ENCODE measurements at regions not wholly inside any gene's neighbourhood (a gene's known extent, or its start where the extent isn't known, plus 50 kb on each side); places are given as distances from the start of the nearest gene placed in this dataset.
A peak's percentile ranks its signal among the peaks of the same experiment; 100 is the strongest.
"Not testable (repeated sequence)": the region's sequence is repeated elsewhere in the genome, so short reads cannot be mapped to it uniquely, and the experiment has no call there.

DNA sequence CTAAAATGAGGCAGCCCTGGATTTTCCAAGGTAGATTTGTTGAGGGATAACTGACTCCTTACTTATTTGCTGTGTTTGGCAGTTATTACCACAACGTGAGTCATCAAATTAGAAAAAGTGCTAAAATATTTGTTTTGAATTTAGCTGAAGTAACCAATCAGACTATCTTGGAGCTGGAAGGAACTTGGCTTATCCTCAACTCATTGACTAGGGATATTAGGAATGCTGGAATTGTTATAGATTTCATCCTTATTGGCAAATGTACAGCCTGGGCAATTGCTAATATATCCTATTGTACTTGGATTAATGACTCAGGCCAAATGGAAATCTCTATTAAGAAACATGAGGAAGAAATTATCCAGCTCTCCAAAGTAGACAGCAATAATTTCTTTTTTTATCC is 1189.0 kb upstream of the LRRN3 start:
- Histone ChIP-seq H3K9ac (no peak overlapping the region), H3K4me2 (no peak overlapping the region), H4K20me1 (no peaks in the 10 kb centered on the region), H3K4me3 (no peak overlapping the region), H3K27me3 (no peaks in the 10 kb centered on the region), H3K36me3 (no peaks in the 10 kb centered on the region), H3K4me1 (no peaks in the 10 kb centered on the region), H3K27ac (no peak overlapping the region), H3K9me3 (replicated peaks in 1 of 11) (no peaks in the 10 kb centered on the region)
- no peak for TF ChIP-seq Cebpa-rat (IDR thresholded peaks at IDR 0.05)

DNA sequence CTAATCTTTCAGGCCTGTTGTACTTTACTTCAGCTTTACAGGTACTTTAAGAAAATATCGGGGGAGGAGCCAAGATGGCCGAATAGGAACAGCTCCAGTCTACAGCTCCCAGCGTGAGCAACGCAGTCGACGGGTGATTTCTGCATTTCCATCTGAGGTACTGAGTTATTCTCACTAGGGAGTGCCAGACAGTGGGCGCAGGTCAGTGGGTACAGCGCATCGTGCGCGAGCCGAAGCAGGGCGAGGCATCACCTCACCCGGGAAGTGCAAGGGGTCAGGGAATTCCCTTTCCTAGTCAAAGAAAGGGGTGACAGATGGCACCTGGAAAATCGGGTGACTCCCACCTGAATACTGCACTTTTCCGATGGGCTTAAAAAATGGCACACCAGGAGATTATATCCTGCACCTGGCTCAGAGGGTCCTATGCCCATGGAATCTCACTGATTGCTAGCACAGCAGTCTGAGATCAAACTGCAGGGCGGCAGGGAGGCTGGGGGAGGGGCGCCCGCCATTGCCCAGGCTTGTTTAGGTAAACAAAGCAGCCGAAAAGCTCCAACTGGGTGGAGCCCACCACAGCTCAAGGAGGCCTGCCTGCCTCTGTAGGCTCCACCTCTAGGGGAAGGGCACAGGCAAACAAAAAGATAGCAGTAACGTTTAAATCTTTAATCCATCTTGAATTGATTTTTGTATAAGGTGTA is 1185.4 kb upstream of the LRRN3 start:
- H4K20me1 ChIP-seq; H3K4me2 ChIP-seq; H3K4me3 ChIP-seq; H3K27me3 ChIP-seq; H3K9me3 ChIP-seq (replicated peaks in 1 of 11); H3K9ac ChIP-seq; H3K4me1 ChIP-seq; H3K36me3 ChIP-seq; H3K27ac ChIP-seq: not testable (repeated sequence)

DNA sequence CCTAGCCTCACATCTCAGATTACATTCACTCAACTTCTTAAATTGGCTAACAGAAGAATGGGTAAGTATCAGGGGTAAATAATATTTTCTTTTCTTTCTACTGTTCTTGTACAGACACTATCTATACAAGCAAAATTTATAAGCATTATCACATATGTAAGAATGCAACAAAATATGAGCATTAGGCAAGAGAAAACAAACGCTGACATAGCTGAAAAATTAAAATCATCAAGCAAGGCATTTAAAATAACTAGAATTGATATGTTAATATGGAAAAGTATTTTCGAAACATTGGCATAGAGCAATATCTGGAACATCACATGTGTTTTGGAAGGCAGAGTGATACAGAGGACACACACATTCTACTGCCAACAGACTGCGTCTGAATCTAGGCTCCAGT is 1175.3 kb upstream of the LRRN3 start:
- H3K9ac ChIP-seq, result no peak overlapping the region
- no peak for TF ChIP-seq Cebpa-rat (IDR thresholded peaks at IDR 0.05)
- H4K20me1 ChIP-seq, result no peaks in the 10 kb centered on the region
- no peaks in the 10 kb centered on the region for H3K36me3 ChIP-seq
- no peaks in the 10 kb centered on the region for H3K4me1 ChIP-seq
- H3K27me3 ChIP-seq, result no peaks in the 10 kb centered on the region
- H3K27ac ChIP-seq, result no peak overlapping the region
- no peak overlapping the region for H3K4me3 ChIP-seq
- H3K4me2 ChIP-seq, result no peak overlapping the region
- no peaks in the 10 kb centered on the region for H3K9me3 ChIP-seq (replicated peaks in 1 of 11)

DNA sequence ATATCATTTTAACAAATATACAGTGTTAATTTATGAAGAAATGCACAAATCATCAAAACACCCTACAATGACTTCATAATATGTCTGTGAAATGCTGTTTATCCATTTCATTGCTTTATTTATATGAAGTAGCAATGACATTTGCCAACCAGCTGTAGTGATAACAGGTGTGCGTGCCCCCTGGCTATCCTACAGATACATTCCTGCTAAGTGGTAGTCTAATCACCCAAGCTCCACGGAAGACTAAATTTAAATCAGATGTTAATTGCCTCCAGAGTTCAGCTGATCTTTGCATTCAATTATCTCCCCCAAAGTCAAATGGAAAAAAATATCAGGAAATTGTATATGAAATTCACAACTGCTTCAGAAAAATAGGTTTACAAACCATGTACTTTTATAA is 1164.2 kb upstream of the LRRN3 start:
- H3K4me3 ChIP-seq, result no peak overlapping the region
- TF ChIP-seq Cebpa-rat (IDR thresholded peaks at IDR 0.05), result no peak
- no peak overlapping the region for H3K27ac ChIP-seq

DNA sequence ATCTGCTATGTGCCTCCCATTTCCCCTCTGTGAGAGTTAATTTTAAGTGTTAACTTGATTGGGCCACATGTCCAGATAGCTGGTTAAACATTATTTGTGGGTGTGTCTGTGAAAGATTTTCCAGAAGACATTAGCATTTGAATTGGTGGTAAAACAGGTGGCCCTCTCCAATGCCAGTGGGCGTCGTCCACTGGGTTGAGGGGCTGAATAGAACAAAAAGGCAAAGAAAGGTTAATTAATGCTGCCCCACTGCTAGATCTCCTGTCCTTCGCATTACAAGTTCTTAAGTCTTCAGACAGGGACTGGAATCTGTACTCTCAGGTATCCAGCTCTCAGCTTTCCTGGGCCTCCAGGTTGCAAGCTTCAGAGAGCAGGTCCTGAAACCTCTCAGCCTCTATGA is 1160.9 kb upstream of the LRRN3 start:
- Histone ChIP-seq H3K9me3 (replicated peaks in 1 of 11) (peaks cover under 1 to 9% (median 4%) of the 10 kb centered on the region in 11 experiments; a peak in 11 of 22 replicates), H3K27me3 (no peaks in the 10 kb centered on the region)

More for the DNA sequence above, 1164.2 kb upstream of the LRRN3 start:
- Histone ChIP-seq H3K4me1 (no peaks in the 10 kb centered on the region), H4K20me1 (no peaks in the 10 kb centered on the region), H3K4me2 (no peak overlapping the region), H3K27me3 (no peaks in the 10 kb centered on the region), H3K36me3 (no peaks in the 10 kb centered on the region), H3K9ac (no peak overlapping the region), H3K9me3 (replicated peaks in 1 of 11) (peaks cover 11 to 24% (median 19%) of the 10 kb centered on the region in 11 experiments; a peak in 19 of 22 replicates)

DNA sequence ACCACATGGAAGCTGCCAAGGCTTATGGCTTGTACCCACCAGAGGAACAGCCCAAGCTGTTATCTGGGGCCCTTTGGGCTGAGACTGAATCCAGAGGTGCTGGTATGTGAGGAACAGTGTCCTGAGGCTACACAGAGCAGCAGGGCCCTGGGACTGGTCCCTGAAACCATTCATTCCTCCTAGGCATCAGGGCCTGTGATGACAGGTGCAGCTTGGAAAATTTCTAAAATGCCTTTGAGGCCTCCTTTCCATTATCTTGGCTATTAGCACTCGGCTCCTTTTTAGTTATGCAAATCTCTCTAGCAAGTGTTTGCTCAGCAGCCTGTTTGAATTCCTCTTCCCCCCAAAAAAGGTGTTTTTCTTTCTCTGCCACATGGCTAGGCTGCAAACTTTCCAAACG is 1151.7 kb upstream of the LRRN3 start:
- H3K9me3 ChIP-seq (replicated peaks in 1 of 11), result no peaks in the 10 kb centered on the region
- no peaks in the 10 kb centered on the region for H3K27me3 ChIP-seq
- H4K20me1 ChIP-seq, result no peaks in the 10 kb centered on the region
- no peak for TF ChIP-seq Cebpa-rat (IDR thresholded peaks at IDR 0.05)
- no peak overlapping the region for H3K9ac ChIP-seq
- peak overlapping the region in 2 of 11 experiments; percentile 21 to 47; a peak in 2 of 22 replicates for H3K4me2 ChIP-seq
- no peak overlapping the region for H3K4me3 ChIP-seq
- no peaks in the 10 kb centered on the region for H3K36me3 ChIP-seq
- no peak overlapping the region for H3K27ac ChIP-seq
- H3K4me1 ChIP-seq, result peaks cover 0 to 12% (median 0%) of the 10 kb centered on the region in 10 experiments; a peak in 5 of 20 replicates

More for the DNA sequence above, 1160.9 kb upstream of the LRRN3 start:
- TF ChIP-seq Cebpa-rat (IDR thresholded peaks at IDR 0.05), result no peak
- no peak overlapping the region for H3K27ac ChIP-seq
- H3K36me3 ChIP-seq, result no peaks in the 10 kb centered on the region
- H3K4me3 ChIP-seq, result no peak overlapping the region
- no peak overlapping the region for H3K4me2 ChIP-seq
- H3K4me1 ChIP-seq, result no peaks in the 10 kb centered on the region
- H3K9ac ChIP-seq, result no peak overlapping the region
- no peaks in the 10 kb centered on the region for H4K20me1 ChIP-seq

DNA sequence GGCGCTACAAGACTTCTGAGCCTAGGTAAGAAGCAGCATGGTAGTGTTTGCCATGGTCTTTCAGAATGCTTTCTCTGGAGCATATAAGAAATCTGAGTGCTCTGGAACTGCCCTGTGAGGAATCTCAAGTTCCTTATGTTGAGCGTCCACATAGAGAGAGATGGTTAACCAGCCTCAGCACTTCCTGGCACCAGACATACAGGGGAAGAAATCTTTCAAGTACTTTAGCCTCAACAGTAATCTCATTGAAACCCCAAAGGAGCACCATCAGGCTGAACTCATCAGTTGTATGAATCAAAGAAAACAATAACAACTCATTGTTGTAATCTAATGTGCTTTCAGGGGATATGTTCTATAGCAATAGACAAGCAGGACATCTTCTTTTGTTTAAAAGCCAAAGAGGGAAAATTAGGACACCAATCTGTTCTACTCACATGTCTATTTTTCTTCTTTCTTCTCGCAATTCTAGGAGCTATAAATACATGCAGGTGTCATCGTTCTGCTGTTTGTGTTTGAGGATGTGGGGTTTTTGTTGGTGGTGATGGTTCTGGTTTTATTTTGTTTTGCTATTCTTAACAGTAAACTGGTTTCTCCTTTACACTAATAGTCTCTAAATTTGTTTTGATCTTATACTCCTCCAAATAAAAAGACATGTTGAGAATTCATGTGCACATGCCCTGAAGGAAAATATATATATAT is 1145.0 kb upstream of the LRRN3 start:
- no peak overlapping the region for H3K27ac ChIP-seq
- no peak overlapping the region for H3K4me2 ChIP-seq
- H3K4me3 ChIP-seq, result no peak overlapping the region
- TF ChIP-seq Cebpa-rat (IDR thresholded peaks at IDR 0.05), result no peak
- H3K9ac ChIP-seq, result no peak overlapping the region
- no peaks in the 10 kb centered on the region for H3K36me3 ChIP-seq
- H3K27me3 ChIP-seq, result no peaks in the 10 kb centered on the region
- H3K9me3 ChIP-seq (replicated peaks in 1 of 11), result no peaks in the 10 kb centered on the region
- no peaks in the 10 kb centered on the region for H4K20me1 ChIP-seq
- H3K4me1 ChIP-seq, result no peaks in the 10 kb centered on the region

DNA sequence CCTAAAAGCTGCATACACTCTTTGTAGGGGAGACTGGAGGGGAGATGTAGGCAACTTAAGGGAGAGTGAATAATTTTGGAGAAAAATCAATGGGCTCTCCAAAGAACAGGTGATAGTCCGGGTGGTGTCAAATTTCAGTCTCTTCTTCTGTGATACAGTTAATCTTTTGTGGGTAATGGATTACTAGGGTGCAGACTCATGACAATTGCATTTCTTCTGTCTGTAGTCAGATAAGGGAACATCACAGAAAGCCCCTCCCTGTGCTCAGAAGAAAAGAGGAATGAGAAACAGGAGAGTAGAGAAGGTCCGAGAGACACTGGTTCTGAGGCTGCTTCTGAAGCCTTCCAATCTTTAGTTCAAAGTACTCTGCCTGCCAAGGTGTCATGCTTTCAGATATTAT is 1140.7 kb upstream of the LRRN3 start:
- H3K4me3 ChIP-seq, result no peak overlapping the region
- no peaks in the 10 kb centered on the region for H3K9me3 ChIP-seq (replicated peaks in 1 of 11)
- TF ChIP-seq Cebpa-rat (IDR thresholded peaks at IDR 0.05), result no peak
- no peaks in the 10 kb centered on the region for H3K4me1 ChIP-seq
- H3K27ac ChIP-seq, result no peak overlapping the region
- no peaks in the 10 kb centered on the region for H3K27me3 ChIP-seq
- H4K20me1 ChIP-seq, result no peaks in the 10 kb centered on the region
- no peaks in the 10 kb centered on the region for H3K36me3 ChIP-seq
- no peak overlapping the region for H3K4me2 ChIP-seq
- no peak overlapping the region for H3K9ac ChIP-seq

DNA sequence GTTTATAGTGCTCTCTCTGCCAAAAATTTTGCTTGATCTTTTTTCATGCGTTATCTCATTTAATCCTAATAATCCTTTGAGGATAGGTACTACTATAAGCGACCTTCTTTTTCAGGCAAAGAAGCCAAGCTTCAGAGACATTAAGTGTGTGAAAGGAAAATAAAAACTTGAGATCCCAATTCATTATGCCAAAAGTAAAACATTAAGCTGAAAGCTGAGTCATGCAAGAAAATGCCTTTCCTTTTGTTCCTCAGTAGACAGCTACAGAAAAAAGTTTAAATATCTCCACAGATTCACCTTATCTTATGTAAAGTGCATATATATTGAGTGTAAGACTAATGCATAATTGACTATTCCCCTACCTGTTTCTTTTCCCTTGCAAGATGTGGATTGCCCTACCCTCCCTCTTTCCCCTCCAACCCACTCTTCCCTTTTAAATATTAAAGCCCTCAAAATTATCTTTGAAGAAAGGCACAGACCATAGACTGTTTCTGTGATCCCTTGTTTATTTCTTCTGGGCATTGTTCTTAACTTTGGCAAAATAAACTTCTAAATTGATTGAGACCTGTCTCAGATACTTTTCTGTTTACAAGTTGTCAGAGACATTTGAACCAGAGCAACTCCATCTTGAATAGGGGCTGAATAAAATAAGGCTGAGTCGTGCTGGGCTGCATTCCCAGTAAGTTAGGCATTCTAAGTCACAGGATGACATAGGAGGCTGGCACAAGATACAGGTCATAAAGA is 1139.9 kb upstream of the LRRN3 start:
- Histone ChIP-seq H3K4me1 (no peaks in the 10 kb centered on the region), H3K4me3 (no peak overlapping the region), H3K9me3 (replicated peaks in 1 of 11) (no peaks in the 10 kb centered on the region), H3K36me3 (no peaks in the 10 kb centered on the region), H4K20me1 (no peaks in the 10 kb centered on the region), H3K9ac (no peak overlapping the region), H3K4me2 (no peak overlapping the region), H3K27me3 (no peaks in the 10 kb centered on the region), H3K27ac (no peak overlapping the region)
- TF ChIP-seq Cebpa-rat (IDR thresholded peaks at IDR 0.05), result no peak
